H9 (cell line): ENCODE measurements at regions not wholly inside any gene's neighbourhood (a gene's known extent, or its start where the extent isn't known, plus 50 kb on each side); places are given as distances from the start of the nearest gene placed in this dataset.
"Not testable (repeated sequence)": the region's sequence is repeated elsewhere in the genome, so short reads cannot be mapped to it uniquely, and the experiment has no call there.

Source experiments
- DNase-seq: peaks from one replicate; pipeline ENCODE4 v3.0.0-alpha.2; 2017
- H2AFZ ChIP-seq: one replicate; pipeline ENCODE4 v1.6.1; 2013; ENCODE audit warnings: mild to moderate bottlenecking, low read length, control low read depth, moderate library complexity
- H2AK5ac ChIP-seq: 2 replicates; pipeline ENCODE4 v1.6.1; 2013; ENCODE audit warnings: low read length, control low read depth, mixed read lengths; ENCODE audit not compliant: insufficient read length
- H2BK120ac ChIP-seq: one replicate; pipeline ENCODE4 v1.6.1; 2013; ENCODE audit warnings: low read depth, mild to moderate bottlenecking, low read length, control low read depth, inconsistent platforms; ENCODE audit not compliant: poor library complexity, severe bottlenecking
- H2BK12ac ChIP-seq: 2 replicates; pipeline ENCODE4 v1.6.1; 2013; ENCODE audit warnings: low read length, control low read depth, mixed read lengths, low read depth; ENCODE audit not compliant: insufficient read length
- H2BK15ac ChIP-seq: 2 replicates; pipeline ENCODE4 v1.6.1; 2013; ENCODE audit warnings: low read depth, low read length, control low read depth
- H2BK20ac ChIP-seq: one replicate; pipeline ENCODE4 v1.6.1; 2013; ENCODE audit warnings: low read depth, mild to moderate bottlenecking, low read length, control low read depth, inconsistent platforms; ENCODE audit not compliant: poor library complexity, severe bottlenecking
- H2BK5ac ChIP-seq: 2 replicates; pipeline ENCODE4 v1.6.1; 2013; ENCODE audit warnings: low read length, control low read depth, mixed read lengths; ENCODE audit not compliant: insufficient read length
- H3K14ac ChIP-seq: 2 replicates; pipeline ENCODE4 v1.6.1; 2013; ENCODE audit warnings: low read length, control low read depth; ENCODE audit not compliant: insufficient read depth
- H3K18ac ChIP-seq: 2 replicates; pipeline ENCODE4 v1.6.1; 2013; ENCODE audit warnings: low read depth, mild to moderate bottlenecking, mixed read lengths, low read length, control low read depth; ENCODE audit not compliant: insufficient read length
- H3K23ac ChIP-seq: 2 replicates; pipeline ENCODE4 v1.6.1; 2013; ENCODE audit warnings: low read length, control low read depth, mixed read lengths, low read depth; ENCODE audit not compliant: insufficient read length
- H3K23me2 ChIP-seq: 2 replicates; pipeline ENCODE4 v1.6.1; 2013; ENCODE audit warnings: low read depth, mild to moderate bottlenecking, mixed read lengths, low read length, control low read depth; ENCODE audit not compliant: insufficient read length, poor library complexity, severe bottlenecking
- H3K27ac ChIP-seq: 2 replicates; pipeline ENCODE4 v1.5.1; 2013; ENCODE audit warnings: low read length, control low read depth, mixed read lengths, low read depth; ENCODE audit not compliant: insufficient read length
- H3K27me3 ChIP-seq: 2 replicates; pipeline ENCODE4 v1.6.1; 2013; ENCODE audit warnings: low read length, control low read depth, inconsistent platforms; ENCODE audit not compliant: insufficient read depth
- H3K4ac ChIP-seq: 2 replicates; pipeline ENCODE4 v1.6.1; 2013; ENCODE audit warnings: low read depth, mild to moderate bottlenecking, control low read depth, inconsistent platforms, low read length, moderate library complexity
- H3K4me1 ChIP-seq: 2 replicates; pipeline ENCODE4 v1.6.1; 2013; ENCODE audit warnings: low read length, control low read depth, inconsistent platforms; ENCODE audit not compliant: insufficient read depth
- H3K4me2 ChIP-seq: 2 replicates; pipeline ENCODE4 v1.6.1; 2013; ENCODE audit warnings: low read length, control low read depth, mixed read lengths; ENCODE audit not compliant: insufficient read length, insufficient read depth
- H3K56ac ChIP-seq: 2 replicates; pipeline ENCODE4 v1.6.1; 2013; ENCODE audit warnings: low read depth, mild to moderate bottlenecking, mixed read lengths, low read length, control low read depth; ENCODE audit not compliant: insufficient read length
- H3K79me1 ChIP-seq: 2 replicates; pipeline ENCODE4 v1.6.1; 2013; ENCODE audit warnings: low read depth, mild to moderate bottlenecking, moderate library complexity, low read length, control low read depth, inconsistent platforms; ENCODE audit not compliant: insufficient read depth, poor library complexity, severe bottlenecking
- H3K79me2 ChIP-seq: 2 replicates; pipeline ENCODE4 v1.6.1; 2013; ENCODE audit warnings: low read length, control low read depth, inconsistent platforms; ENCODE audit not compliant: insufficient read depth
- H3K9ac ChIP-seq: 2 replicates; pipeline ENCODE4 v1.6.1; 2013; ENCODE audit warnings: low read length, control low read depth, mixed read lengths; ENCODE audit not compliant: insufficient read length; ENCODE audit errors: extremely low read depth
- H3K9me3 ChIP-seq: one replicate; pipeline ENCODE4 v1.6.1; 2013; ENCODE audit warnings: low read depth, low read length, inconsistent platforms; ENCODE audit not compliant: control insufficient read depth
- H3T11ph ChIP-seq: one replicate; pipeline ENCODE4 v1.6.1; 2013; ENCODE audit warnings: mild to moderate bottlenecking, low read length, control low read depth, inconsistent platforms
- H4K20me1 ChIP-seq: one replicate; pipeline ENCODE4 v1.6.1; 2013; ENCODE audit not compliant: control insufficient read depth, insufficient read length, insufficient read depth
- H4K5ac ChIP-seq: 2 replicates; pipeline ENCODE4 v1.6.1; 2013; ENCODE audit warnings: low read depth, mild to moderate bottlenecking, mixed read lengths, low read length, control low read depth; ENCODE audit not compliant: insufficient read length
- H4K8ac ChIP-seq: replicated peaks from 2 replicates; pipeline ENCODE4 v1.6.1; 2013; ENCODE audit warnings: low read length, control low read depth, mixed read lengths, low read depth; ENCODE audit not compliant: insufficient read length
- H4K91ac ChIP-seq: 2 replicates; pipeline ENCODE4 v1.6.1; 2013; ENCODE audit warnings: low read depth, mild to moderate bottlenecking, moderate library complexity, mixed read lengths, low read length, control low read depth; ENCODE audit not compliant: insufficient read length
- H3K27ac Mint-ChIP-seq, 3 experiments: 2 replicates in 2 of 3; 3 replicates in 1 of 3; pipeline ENCODE4 v1.8.0; 2020 to 2021; ENCODE audit warnings: mixed read lengths in 3 of 3, mild to moderate bottlenecking in 1 of 3, moderate library complexity in 1 of 3
- H3K27me3 Mint-ChIP-seq: 2 replicates; pipeline ENCODE4 v1.8.0; 2021; ENCODE audit warnings: low read depth, mild to moderate bottlenecking, moderate library complexity, mixed read lengths
- H3K36me3 Mint-ChIP-seq, 3 experiments: 2 replicates in 2 of 3; 3 replicates in 1 of 3; pipeline ENCODE4 v1.8.0; 2020 to 2021; ENCODE audit warnings: low read depth in 3 of 3, mixed read lengths in 3 of 3; ENCODE audit not compliant: insufficient read depth in 1 of 3
- H3K4me1 Mint-ChIP-seq, 2 experiments: 2 replicates each; pipeline ENCODE4 v1.8.0; 2020; ENCODE audit warnings: mixed read lengths in 2 of 2
- H3K4me3 Mint-ChIP-seq, 2 experiments: 2 replicates in 1 of 2; 3 replicates in 1 of 2; pipeline ENCODE4 v1.8.0; 2020 to 2021; ENCODE audit warnings: mild to moderate bottlenecking in 2 of 2, mixed read lengths in 2 of 2, moderate library complexity in 1 of 2
- H3K9me3 Mint-ChIP-seq, 2 experiments: 2 replicates in 1 of 2; 3 replicates in 1 of 2; pipeline ENCODE4 v1.8.0; 2020; ENCODE audit warnings: mild to moderate bottlenecking in 2 of 2, mixed read lengths in 2 of 2, moderate library complexity in 1 of 2
- WGBS: extraction: QIAGEN DNeasy Blood & Tissue Kit; methylation state at CpG from one replicate; pipeline ENCODE4 v1.1.7; 2013; ENCODE audit warnings: missing lambda C conversion rate, low lambda C conversion rate, mixed read lengths; ENCODE audit not compliant: insufficient read length; ENCODE audit errors: extremely low coverage; 5-methylcytosine and 5-hydroxymethylcytosine counted together
- TF ChIP-seq, protein P1 (sequence below): fragments of 200-600 bp; sonication (generic); conservative IDR thresholded peaks from 3 replicates; pipeline ENCODE4 v1.8.0; 2021; ENCODE audit warnings: antibody characterized with exemption, mild to moderate bottlenecking

- H3K4me1 Mint-ChIP-seq: no peaks in the 10 kb centered on the region
- Histone ChIP-seq H3K9me3 (no peaks in the 10 kb centered on the region), H3K9ac (no peak overlapping the region), H2BK120ac (no peak overlapping the region), H3K4me2 (no peak overlapping the region), H4K20me1 (no peaks in the 10 kb centered on the region), H3K27ac (no peak overlapping the region), H2BK20ac (no peak overlapping the region), H3K79me2 (no peaks in the 10 kb centered on the region), H4K5ac (no peak overlapping the region), H3K79me1 (no peaks in the 10 kb centered on the region), H2BK5ac (no peak overlapping the region), H3K27me3 (no peaks in the 10 kb centered on the region), H3K4me1 (no peaks in the 10 kb centered on the region), H3K14ac (no peak overlapping the region), H2AFZ (no peak overlapping the region), H3T11ph (no peak overlapping the region), H2BK15ac (no peak overlapping the region), H3K23ac (no peak overlapping the region), H3K56ac (no peak overlapping the region), H3K18ac (no peak overlapping the region), H2BK12ac (no peak overlapping the region), H3K4ac (no peak overlapping the region), H3K23me2 (no peaks in the 10 kb centered on the region), H4K8ac (no peak overlapping the region), H2AK5ac (no peak overlapping the region), H4K91ac (no peak overlapping the region)
- no CpG with 5 or more reads among the region's 1 CpG for WGBS
- TF ChIP-seq, protein P1, sequence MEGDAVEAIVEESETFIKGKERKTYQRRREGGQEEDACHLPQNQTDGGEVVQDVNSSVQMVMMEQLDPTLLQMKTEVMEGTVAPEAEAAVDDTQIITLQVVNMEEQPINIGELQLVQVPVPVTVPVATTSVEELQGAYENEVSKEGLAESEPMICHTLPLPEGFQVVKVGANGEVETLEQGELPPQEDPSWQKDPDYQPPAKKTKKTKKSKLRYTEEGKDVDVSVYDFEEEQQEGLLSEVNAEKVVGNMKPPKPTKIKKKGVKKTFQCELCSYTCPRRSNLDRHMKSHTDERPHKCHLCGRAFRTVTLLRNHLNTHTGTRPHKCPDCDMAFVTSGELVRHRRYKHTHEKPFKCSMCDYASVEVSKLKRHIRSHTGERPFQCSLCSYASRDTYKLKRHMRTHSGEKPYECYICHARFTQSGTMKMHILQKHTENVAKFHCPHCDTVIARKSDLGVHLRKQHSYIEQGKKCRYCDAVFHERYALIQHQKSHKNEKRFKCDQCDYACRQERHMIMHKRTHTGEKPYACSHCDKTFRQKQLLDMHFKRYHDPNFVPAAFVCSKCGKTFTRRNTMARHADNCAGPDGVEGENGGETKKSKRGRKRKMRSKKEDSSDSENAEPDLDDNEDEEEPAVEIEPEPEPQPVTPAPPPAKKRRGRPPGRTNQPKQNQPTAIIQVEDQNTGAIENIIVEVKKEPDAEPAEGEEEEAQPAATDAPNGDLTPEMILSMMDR: no peak
- H3K27ac Mint-ChIP-seq: no peak overlapping the region
- no peak overlapping the region for H3K4me3 Mint-ChIP-seq
- H3K27me3 Mint-ChIP-seq: peaks cover 1% of the 10 kb centered on the region; the same call in 1 of the 2 replicates
- no peak for DNase-seq
- H3K36me3 Mint-ChIP-seq: peaks cover 8 to 16% (median 11%) of the 10 kb centered on the region in 3 experiments
- peaks cover 16 to 17% of the 10 kb centered on the region in 2 experiments for H3K9me3 Mint-ChIP-seq
These were observed 587.6 kb upstream of the IL12A start for GRCh38 chr3:159401069-159401468.

GRCh38 chr3:159409711-159410110 lies 578.9 kb upstream of the IL12A start:
- not testable (repeated sequence) for H2BK120ac ChIP-seq, H3K23ac ChIP-seq, H3K36me3 Mint-ChIP-seq, H3K4me1 ChIP-seq, H3K27ac ChIP-seq, H2AK5ac ChIP-seq, H2BK15ac ChIP-seq, H3K14ac ChIP-seq, H2BK5ac ChIP-seq, H3K4me2 ChIP-seq, H4K20me1 ChIP-seq, H3T11ph ChIP-seq, H3K9ac ChIP-seq, DNase-seq, H4K5ac ChIP-seq, H3K9me3 ChIP-seq, H3K79me1 ChIP-seq, H3K27ac Mint-ChIP-seq, H4K8ac ChIP-seq, H3K27me3 ChIP-seq, H2BK20ac ChIP-seq, H3K79me2 ChIP-seq, H3K4me1 Mint-ChIP-seq, H3K56ac ChIP-seq, H3K4me3 Mint-ChIP-seq, H2AFZ ChIP-seq, H2BK12ac ChIP-seq, H3K4ac ChIP-seq, H3K18ac ChIP-seq, H3K23me2 ChIP-seq, H4K91ac ChIP-seq, H3K27me3 Mint-ChIP-seq
- H3K9me3 Mint-ChIP-seq: peaks cover 28 to 29% of the 10 kb centered on the region in 2 experiments
